Hippocampal formation (tissue), 2 donors: ENCODE measurements at regions not wholly inside any gene's neighbourhood (a gene's known extent, or its start where the extent isn't known, plus 50 kb on each side); places are given as distances from the start of the nearest gene placed in this dataset.

Source experiments
- DNase-seq, 2 donors: peaks; one replicate each; lab custom pipeline; 2025; lab: John Stamatoyannopoulos, UW

DNA sequence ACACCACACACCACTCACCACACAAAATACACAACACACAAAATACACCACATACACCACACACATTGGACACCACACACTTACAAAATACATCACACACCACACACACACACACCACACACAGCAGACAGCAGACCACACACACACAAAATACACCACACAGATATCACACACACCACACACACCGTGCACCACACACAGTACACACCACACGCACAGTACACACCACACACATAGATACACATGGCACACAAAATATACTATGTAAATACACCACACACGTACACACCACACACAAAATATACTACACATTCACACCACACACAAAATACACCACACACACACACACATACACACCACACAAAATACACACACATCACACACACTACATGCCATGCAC is 1243.5 kb downstream of the BRD1 start:
- DNase-seq: no peak

- no peak for DNase-seq
These were observed 1245.7 kb downstream of the BRD1 start for GRCh38 chr22:48581796-48582469.

DNA sequence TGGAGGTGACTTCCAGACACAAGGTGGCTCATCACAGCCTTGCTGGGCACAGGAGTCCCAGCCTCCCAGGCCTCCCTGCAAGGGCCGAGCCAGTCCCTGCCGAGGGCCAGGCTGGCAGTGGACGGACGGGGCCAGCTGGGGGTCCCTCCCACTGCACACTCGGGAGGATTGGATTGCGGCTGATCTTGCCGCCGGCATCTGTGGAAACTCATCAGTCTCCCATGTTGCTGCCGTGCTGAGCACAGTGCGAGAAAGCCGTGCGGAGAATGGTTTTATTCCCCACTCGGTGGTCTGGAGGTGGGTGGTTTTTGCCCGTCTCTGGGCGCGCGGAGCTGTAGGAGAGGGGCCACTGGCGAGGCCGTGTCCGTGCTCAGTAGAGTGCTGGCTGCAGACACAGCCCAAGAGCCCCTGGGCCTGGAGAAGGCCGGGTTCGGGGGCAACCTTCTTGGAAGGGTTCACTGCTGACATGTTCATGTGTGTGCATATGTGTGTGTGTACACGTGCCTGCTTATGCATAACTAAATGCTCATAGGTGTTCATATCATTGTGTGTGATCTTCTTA is 1246.4 kb downstream of the BRD1 start:
- DNase-seq: no peak

DNA sequence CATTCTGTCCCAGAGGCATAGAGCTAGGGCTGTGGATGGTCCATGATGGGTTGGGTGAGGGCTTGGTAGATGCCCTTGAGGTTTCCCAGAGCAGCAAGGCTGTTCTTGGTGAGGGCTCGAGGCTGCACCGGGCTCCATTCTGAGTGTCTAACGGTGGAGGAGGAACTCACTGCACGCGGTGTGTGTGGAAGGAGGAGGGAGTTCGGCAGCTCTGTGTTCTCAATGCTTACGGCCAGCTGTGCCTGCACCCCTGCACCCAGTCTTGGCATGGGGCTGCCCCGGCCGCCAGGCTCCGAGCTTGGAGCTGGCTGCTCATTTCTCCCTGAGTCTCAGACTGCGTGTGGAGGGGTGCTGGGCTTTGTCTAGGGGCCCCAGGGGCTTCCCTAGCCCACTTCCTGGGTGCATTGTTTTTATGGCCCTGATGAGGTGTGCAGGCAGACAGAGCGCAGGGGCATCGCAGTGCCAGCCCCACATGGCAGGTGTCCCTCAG is 1247.1 kb downstream of the BRD1 start:
- DNase-seq: no peak

- no peak for DNase-seq
These were observed 1247.8 kb downstream of the BRD1 start for GRCh38 chr22:48579928-48580309.

DNA sequence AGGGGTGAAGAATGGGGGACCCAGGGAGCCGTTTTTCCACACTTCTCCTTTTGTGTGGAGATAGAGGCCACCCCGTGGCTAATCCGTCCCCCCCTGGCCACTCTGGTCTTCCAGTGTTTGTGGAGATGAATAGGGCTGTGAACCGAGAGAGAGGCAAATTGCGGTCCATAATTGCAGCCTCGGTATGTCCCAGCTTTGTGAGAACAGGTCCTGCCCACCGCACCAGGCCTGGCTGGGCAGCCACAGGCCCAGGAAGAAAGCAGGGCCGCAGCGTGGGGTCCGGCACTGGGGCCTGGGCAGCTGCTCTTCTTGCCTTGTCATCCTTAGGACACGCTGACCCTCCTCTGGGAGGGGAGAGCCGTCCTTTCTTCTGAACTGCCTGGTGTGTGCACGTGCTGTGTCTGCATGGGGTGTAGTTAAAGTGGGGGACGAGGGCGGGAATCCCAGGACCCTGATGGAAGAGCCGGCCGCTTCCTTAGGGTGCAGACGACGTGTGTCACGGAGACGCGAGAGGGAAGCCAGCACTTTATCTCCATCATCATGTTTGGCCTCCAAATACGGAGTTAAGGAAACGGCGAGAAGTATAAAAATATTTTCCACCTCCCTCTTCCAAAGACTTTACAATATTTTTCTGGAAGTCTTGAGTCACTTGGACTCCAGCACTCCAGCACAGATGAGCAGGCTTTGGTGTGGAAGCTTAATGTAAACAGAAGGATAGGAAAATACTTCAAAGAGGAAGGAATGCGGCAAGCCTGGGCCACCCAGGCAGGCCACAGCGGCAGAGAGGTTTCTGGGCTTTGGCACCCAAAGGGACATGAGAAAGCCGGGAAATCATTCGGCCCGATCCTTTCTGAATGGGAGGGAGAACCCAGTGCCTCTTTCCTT is 1248.4 kb downstream of the BRD1 start:
- peak in 1 of 2 donors; percentile 56 for DNase-seq

- DNase-seq: peak; percentile 56 to 58
These were observed 1249.3 kb downstream of the BRD1 start for GRCh38 chr22:48578138-48579042.

DNA sequence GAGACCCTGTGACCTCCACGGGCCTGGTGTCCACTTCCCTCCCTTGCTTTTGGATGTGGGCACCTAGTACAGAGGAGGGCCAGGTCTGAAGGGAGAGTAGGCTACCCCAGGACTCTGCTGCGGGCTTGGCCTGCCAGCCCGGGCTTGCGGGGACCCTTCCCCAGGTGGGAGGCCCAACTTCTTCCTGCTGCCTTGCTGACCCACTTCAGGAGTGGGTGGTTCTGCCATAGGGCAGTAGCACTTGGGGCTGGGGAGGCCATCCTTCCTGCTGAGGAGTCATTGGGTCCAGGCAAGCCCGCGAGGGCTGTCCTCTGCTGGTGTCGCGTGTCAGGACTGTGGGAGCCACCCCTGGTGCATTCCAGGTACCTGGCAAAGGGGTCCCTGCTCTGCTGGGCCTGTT is 1250.0 kb downstream of the BRD1 start:
- no peak for DNase-seq

GRCh38 chr22:48577014-48577690 is 1250.5 kb downstream of the BRD1 start:
- DNase-seq: no peak

DNA sequence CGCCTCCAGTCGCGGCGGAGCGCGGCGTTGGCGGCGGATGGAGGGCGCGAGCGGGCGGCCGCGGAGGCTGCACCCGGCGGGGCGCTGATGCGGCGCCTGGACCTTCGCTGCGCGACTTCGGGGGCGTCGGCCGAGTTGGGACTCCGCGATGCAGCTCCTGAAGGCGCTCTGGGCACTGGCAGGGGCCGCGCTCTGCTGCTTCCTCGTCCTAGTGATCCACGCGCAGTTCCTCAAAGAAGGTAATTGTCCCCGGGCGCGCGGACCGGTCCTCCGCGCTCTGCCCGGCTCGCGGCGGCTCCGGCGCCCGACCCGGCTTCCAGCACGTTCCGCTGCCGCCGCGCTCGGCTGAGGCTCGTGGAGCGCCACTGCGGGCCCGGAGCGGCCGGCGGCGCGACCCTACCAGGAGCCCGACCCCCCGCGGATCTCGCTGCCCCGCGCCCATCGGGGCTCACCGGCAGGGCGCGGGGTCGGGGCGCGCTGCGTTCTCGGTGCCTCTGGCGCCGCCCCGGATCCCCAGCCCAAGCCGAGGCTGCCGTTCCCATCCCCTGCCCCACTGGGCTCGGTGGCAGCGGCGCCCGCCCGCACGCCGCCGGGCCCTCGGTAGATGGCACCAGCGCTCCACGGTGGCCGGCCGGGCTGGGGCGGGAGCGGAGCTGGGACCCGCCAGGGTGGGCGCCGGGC is 1251.2 kb downstream of the BRD1 start:
- DNase-seq: peak in 1 of 2 donors; percentile 64

DNA sequence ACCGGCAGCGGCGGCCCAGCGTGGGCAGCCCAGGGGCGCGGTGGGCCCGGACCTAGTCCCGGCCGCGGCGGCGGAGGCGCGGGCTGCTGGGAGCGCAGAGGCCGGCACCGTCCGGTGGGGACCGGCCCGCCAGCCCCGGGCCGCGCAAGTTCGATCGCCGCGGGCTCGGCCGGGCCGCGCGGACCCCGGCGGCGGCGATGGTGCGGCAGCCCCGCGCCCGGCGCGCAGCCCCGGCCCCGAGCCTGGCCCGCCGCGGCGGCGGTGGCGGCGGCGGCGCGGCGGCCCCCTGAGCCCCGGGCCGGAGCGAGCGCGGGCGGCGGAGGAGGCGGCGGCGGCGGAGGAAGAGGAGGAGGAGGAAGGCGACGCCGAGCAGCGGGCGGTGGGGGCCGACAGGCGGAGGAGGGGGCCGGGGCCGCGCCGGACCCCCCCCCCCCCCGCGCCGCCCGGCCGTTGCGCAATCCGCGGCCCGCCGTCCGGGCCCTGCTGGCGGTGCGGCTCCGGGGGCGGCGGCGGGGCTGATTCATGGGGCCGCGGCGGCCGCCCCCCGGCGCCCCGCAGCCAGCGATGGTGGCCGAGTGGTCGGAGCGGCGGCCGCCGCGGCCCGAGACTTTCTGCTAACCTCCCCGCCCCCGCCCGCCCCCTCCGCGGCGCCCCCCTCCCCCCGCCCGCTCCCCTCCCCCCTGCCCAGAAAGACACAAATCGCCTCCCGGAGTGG is 1251.9 kb downstream of the BRD1 start:
- no peak for DNase-seq

DNA sequence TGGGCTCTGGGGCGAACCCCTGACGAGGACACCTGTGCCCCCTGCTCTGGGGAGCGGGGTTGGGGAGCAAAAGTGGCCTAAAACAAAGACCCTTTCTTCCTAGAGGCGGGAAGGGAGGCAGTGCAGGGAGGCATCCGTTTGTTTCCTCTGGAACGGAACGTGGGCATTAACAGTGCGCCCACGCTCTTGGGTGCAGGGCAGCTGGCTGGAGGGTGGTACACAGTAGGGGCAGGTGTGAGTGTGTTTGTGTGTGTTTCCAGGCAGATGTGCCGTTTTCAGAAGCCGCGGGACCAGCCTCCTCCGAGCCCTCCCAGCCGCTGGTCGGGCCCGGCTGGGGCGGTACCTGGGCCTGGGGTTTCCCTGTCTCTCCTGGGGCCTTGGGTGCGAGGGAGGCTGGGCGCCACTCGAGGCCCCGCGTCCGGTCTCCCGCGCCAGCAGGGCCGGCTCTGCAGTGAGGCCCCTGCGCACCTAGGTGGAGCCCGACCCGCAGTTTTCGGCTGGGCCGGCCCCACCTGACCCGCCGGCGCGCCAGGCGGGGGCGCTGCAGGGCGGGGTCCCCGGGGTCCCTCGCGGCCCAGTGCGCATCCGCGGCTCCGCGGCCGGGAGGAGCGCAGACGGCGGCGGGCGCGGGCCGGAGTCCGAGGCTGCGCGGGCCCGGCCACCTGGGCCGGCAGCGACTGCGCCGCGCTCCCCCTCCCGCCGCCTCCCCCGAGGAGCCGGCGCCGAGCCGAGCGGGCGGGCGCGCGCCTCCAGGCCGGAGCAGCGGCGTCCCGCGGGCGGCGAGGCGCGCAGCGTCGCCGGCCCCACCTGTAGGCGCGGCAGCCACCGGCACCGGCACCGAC is 1252.7 kb downstream of the BRD1 start:
- DNase-seq: peak; percentile 11 to 42

DNA sequence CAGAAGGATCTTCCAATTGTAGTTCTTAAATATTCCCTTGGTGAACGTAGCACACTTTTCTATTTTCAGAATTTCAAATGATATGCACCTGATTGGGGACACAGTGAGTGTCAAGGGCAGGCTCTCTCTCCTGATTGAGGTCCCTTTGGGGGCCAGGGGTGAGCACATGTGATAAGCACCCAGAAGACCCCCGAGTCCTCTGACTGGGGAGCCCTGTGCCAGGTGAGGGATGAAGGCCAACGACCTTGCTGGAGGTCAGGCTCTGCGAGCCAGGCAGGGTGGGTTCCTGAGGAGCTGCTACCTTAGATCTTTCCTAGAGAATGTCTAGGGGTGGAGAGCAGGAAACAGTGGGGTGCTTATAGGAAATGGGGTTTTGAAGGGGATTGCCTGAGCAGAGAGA is 1253.9 kb downstream of the BRD1 start:
- DNase-seq: no peak

DNA sequence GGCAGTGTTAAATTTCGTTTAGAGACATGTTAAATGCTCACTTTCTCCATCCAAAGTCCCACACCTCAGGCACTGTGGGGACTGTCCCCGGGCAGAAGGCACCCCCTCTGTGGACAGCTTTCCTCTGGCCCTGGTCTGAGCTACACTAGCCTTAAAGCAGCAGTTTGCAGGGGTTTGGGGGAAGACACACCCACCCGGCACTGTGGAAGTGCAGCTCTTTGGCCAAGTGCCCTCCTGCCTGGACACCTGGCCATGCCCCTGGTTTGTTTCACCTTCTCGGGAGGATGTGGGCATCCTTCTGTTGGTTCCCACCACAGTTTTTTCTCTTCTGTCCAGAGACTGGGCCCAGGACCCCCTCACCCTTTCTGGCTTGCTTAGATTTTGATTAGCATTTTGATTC is 1254.7 kb downstream of the BRD1 start:
- DNase-seq: no peak

GRCh38 chr22:48570912-48571311 is 1256.8 kb downstream of the BRD1 start:
- DNase-seq: no peak

GRCh38 chr22:48569476-48570233 is 1258.0 kb downstream of the BRD1 start:
- DNase-seq: no peak

DNA sequence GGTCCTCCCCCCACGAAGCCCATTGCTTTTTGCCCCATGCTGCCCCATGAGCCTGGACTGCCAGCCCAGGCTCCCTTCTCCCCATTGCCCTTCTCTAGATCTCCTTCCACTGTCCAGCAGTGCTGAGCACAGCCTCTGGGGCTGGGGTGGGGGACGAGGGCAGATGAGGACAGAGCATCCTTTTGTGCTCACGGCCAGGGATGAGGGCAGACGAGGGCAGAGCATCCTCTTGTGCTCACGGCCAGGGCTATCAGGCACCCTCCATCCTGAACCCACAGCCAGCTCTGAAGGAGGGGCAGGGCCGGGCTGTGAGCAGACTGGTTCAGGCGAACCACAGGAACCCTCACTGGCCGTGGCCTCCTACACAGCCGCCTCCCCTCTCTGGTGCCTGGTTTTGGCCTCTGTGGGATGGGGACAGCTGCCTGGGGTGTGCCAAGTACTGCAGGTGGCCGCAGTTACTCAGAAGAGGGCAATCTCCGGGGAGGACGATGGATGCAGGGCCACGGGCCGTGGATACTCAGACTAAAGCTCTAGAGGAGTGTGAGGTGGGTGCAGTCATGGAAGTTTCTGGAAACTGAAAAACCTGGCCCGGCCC is 1258.8 kb downstream of the BRD1 start:
- peak; percentile 53 to 64 for DNase-seq
